ENCODE measurements at regions not wholly inside any gene's neighbourhood (a gene's known extent, or its start where the extent isn't known, plus 50 kb on each side); places are given as distances from the start of the nearest gene placed in this dataset.

GRCh38 chr19:30688696-30689095, 316.5 kb downstream of the ZNF536 start:
- TF ChIP-seq CSRNP3 (CRISPR knock-in tag; IDR thresholded peaks at IDR 0.05) (no peak), ARNTL (CRISPR knock-in tag; IDR thresholded peaks at IDR 0.05; ENCODE audit: borderline replicate concordance, low read depth) (no peak), CSDC2 (CRISPR knock-in tag; IDR thresholded peaks at IDR 0.05) (no peak), ESRRG (CRISPR knock-in tag; IDR thresholded peaks at IDR 0.05) (no peak), SNAI2 (CRISPR knock-in tag; IDR thresholded peaks at IDR 0.05) (no peak), PPARA (CRISPR knock-in tag; IDR thresholded peaks at IDR 0.05; ENCODE audit: borderline replicate concordance) (no peak), TOX (CRISPR knock-in tag; IDR thresholded peaks at IDR 0.05; ENCODE audit: borderline replicate concordance) (no peak), ZFP3 (CRISPR knock-in tag; IDR thresholded peaks at IDR 0.05) (no peak)
- TF ChIP-seq, protein P1, sequence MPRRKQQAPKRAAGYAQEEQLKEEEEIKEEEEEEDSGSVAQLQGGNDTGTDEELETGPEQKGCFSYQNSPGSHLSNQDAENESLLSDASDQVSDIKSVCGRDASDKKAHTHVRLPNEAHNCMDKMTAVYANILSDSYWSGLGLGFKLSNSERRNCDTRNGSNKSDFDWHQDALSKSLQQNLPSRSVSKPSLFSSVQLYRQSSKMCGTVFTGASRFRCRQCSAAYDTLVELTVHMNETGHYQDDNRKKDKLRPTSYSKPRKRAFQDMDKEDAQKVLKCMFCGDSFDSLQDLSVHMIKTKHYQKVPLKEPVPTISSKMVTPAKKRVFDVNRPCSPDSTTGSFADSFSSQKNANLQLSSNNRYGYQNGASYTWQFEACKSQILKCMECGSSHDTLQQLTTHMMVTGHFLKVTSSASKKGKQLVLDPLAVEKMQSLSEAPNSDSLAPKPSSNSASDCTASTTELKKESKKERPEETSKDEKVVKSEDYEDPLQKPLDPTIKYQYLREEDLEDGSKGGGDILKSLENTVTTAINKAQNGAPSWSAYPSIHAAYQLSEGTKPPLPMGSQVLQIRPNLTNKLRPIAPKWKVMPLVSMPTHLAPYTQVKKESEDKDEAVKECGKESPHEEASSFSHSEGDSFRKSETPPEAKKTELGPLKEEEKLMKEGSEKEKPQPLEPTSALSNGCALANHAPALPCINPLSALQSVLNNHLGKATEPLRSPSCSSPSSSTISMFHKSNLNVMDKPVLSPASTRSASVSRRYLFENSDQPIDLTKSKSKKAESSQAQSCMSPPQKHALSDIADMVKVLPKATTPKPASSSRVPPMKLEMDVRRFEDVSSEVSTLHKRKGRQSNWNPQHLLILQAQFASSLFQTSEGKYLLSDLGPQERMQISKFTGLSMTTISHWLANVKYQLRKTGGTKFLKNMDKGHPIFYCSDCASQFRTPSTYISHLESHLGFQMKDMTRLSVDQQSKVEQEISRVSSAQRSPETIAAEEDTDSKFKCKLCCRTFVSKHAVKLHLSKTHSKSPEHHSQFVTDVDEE (CRISPR knock-in tag; IDR thresholded peaks at IDR 0.05): no peak
- TF ChIP-seq, protein P2, sequence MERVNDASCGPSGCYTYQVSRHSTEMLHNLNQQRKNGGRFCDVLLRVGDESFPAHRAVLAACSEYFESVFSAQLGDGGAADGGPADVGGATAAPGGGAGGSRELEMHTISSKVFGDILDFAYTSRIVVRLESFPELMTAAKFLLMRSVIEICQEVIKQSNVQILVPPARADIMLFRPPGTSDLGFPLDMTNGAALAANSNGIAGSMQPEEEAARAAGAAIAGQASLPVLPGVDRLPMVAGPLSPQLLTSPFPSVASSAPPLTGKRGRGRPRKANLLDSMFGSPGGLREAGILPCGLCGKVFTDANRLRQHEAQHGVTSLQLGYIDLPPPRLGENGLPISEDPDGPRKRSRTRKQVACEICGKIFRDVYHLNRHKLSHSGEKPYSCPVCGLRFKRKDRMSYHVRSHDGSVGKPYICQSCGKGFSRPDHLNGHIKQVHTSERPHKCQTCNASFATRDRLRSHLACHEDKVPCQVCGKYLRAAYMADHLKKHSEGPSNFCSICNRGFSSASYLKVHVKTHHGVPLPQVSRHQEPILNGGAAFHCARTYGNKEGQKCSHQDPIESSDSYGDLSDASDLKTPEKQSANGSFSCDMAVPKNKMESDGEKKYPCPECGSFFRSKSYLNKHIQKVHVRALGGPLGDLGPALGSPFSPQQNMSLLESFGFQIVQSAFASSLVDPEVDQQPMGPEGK (CRISPR knock-in tag; IDR thresholded peaks at IDR 0.05; ENCODE audit: borderline replicate concordance): no peak

Measured in SK-N-SH treated with all-trans-retinoic acid at 6 μM for 48 hours (cell line).